ENCODE measurements at regions not wholly inside any gene's neighbourhood (a gene's known extent, or its start where the extent isn't known, plus 50 kb on each side); places are given as distances from the start of the nearest gene placed in this dataset.
A peak's percentile ranks its signal among the peaks of the same experiment; 100 is the strongest.

- H3K4me3 ChIP-seq (ENCODE audit: control insufficient read depth, low read depth, low read length) = no peak overlapping the region
- no peak for TF ChIP-seq CTCF (conservative IDR thresholded peaks at IDR 0.05; ENCODE audit: control insufficient read depth, insufficient read depth, low read depth, low read length)
- DNase-seq (ENCODE audit: low read depth) = no peak
Measured at GRCh38 chr6:137999815-138000214, 107.4 kb downstream of the PERP start.

GRCh38 chr6:138000941-138001340 is 106.3 kb downstream of the PERP start:
- DNase-seq (ENCODE audit: low read depth) = no peak
- TF ChIP-seq CTCF (conservative IDR thresholded peaks at IDR 0.05; ENCODE audit: control insufficient read depth, insufficient read depth, low read depth, low read length) = no peak
- H3K4me3 ChIP-seq (ENCODE audit: control insufficient read depth, low read depth, low read length) = no peak overlapping the region

GRCh38 chr6:138001750-138002349 is 105.4 kb downstream of the PERP start:
- no peak overlapping the region for H3K4me3 ChIP-seq (ENCODE audit: control insufficient read depth, low read depth, low read length)
- peak; percentile 91 for TF ChIP-seq CTCF (conservative IDR thresholded peaks at IDR 0.05; ENCODE audit: control insufficient read depth, insufficient read depth, low read depth, low read length)
- DNase-seq (ENCODE audit: low read depth) = peak; percentile 53

GRCh38 chr6:138004430-138005287 is 102.6 kb downstream of the PERP start:
- TF ChIP-seq CTCF (conservative IDR thresholded peaks at IDR 0.05; ENCODE audit: control insufficient read depth, insufficient read depth, low read depth, low read length) = peak; percentile 54
- DNase-seq (ENCODE audit: low read depth) = peak; percentile 52

GRCh38 chr6:138005846-138006245 is 101.4 kb downstream of the PERP start:
- no peak overlapping the region for H3K4me3 ChIP-seq (ENCODE audit: control insufficient read depth, low read depth, low read length)
- no peak for TF ChIP-seq CTCF (conservative IDR thresholded peaks at IDR 0.05; ENCODE audit: control insufficient read depth, insufficient read depth, low read depth, low read length)
- DNase-seq (ENCODE audit: low read depth) = no peak

More at GRCh38 chr6:138004430-138005287, 102.6 kb downstream of the PERP start:
- H3K4me3 ChIP-seq (ENCODE audit: control insufficient read depth, low read depth, low read length) = no peak overlapping the region

- H3K4me3 ChIP-seq (ENCODE audit: control insufficient read depth, low read depth, low read length) = no peak overlapping the region
- peak; percentile 76 for TF ChIP-seq CTCF (conservative IDR thresholded peaks at IDR 0.05; ENCODE audit: control insufficient read depth, insufficient read depth, low read depth, low read length)
- DNase-seq (ENCODE audit: low read depth) = peak; percentile 48
Measured at GRCh38 chr6:138007014-138007472, 100.2 kb downstream of the PERP start.

Measured in fibroblast of mammary gland (primary cell).